NB4 (cell line): ENCODE measurements at regions not wholly inside any gene's neighbourhood (a gene's known extent, or its start where the extent isn't known, plus 50 kb on each side); places are given as distances from the start of the nearest gene placed in this dataset.

Experiments
- DNase-seq: peaks from one replicate; pipeline ENCODE4 v3.0.0; 2010; ENCODE audit warnings: low read depth
- H3K4me3 ChIP-seq: one replicate; pipeline ENCODE4 v1.5.1; 2011; ENCODE audit warnings: mild to moderate bottlenecking, low read depth, low read length, moderate library complexity
- MYC ChIP-seq: IDR thresholded peaks from 2 replicates; pipeline ENCODE4 v1.6.1; 2011; ENCODE audit warnings: low read depth, low read length
- POLR2A ChIP-seq: IDR thresholded peaks from 2 replicates; pipeline ENCODE4 v1.6.1; 2011; ENCODE audit warnings: mild to moderate bottlenecking; ENCODE audit not compliant: insufficient read length; ENCODE audit errors: extremely low read depth
- TF ChIP-seq, protein P1 (sequence below): IDR thresholded peaks from 2 replicates; pipeline ENCODE4 v1.6.1; 2011; ENCODE audit warnings: low read depth, low read length
- TF ChIP-seq, protein P2 (sequence below): IDR thresholded peaks from one replicate; pipeline ENCODE4 v1.5.1; 2012; ENCODE audit warnings: low read depth, low read length

DNA sequence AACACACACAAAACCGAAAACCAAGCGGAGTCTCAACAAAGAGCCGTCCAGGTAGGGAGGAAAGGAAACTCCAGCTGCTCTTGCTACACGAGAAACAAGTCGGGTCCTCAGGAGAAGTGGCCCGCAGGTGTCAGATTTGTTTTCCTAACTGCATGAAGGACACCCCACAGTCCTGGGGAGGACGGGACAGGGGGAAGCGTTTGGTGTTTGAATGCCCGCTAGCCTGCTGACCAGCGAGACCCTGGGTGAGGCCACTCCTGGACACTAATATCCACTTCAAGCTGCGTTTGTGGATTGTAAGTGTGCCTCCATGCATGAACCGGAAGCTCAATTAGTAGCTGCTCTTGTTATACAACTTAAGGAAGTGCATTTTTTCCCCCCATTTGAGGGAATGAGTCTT is 299.5 kb downstream of the MAF start:
- H3K4me3 ChIP-seq = no peak overlapping the region
- TF ChIP-seq, protein P1, sequence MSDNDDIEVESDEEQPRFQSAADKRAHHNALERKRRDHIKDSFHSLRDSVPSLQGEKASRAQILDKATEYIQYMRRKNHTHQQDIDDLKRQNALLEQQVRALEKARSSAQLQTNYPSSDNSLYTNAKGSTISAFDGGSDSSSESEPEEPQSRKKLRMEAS = no peak
- no peak for TF ChIP-seq POLR2A
- TF ChIP-seq MYC = no peak
- TF ChIP-seq, protein P2, sequence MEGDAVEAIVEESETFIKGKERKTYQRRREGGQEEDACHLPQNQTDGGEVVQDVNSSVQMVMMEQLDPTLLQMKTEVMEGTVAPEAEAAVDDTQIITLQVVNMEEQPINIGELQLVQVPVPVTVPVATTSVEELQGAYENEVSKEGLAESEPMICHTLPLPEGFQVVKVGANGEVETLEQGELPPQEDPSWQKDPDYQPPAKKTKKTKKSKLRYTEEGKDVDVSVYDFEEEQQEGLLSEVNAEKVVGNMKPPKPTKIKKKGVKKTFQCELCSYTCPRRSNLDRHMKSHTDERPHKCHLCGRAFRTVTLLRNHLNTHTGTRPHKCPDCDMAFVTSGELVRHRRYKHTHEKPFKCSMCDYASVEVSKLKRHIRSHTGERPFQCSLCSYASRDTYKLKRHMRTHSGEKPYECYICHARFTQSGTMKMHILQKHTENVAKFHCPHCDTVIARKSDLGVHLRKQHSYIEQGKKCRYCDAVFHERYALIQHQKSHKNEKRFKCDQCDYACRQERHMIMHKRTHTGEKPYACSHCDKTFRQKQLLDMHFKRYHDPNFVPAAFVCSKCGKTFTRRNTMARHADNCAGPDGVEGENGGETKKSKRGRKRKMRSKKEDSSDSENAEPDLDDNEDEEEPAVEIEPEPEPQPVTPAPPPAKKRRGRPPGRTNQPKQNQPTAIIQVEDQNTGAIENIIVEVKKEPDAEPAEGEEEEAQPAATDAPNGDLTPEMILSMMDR = no peak
- no peak for DNase-seq

DNA sequence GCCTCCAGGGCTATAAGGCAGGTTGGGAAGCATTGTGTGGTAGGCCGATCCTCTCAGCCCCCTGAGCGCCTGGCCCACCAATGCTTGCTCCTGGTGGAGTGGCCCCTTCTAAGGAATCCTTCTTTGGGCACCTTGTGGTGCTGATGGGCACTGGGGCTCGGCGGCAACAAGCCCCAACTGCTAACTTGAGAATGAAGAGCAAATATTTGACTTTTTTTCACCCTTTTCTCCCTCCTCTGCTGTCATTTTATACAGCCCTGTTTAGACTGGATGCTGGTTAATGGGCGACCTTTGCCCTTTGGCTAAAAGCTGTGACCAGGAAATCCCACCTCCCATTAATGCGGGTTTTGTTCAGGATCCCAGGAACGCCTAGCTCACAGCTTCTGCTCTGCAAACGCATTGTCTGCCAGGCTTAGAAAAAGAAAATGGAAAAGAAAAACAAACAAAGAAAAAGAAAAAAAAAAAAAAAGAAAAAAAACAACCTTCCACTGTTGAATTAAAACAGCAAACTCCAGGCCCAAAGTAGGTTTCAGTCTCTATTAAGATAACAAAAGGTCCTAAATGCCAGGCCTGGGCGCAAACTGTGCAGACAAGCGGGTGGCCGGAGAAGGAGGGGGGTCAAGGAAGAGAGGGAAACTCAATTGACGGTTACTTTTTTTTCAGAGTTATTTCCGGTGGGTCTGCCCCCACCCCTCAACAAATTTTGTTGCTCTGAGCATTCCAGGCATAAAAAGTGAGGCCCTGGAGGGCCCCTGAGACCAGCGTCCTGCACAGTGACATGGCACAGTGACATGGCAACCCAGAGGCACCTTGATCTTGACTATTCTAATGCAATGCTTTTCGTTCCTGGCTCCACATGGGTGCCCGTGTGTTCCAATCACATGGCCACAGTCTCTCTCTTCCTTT is 301.4 kb downstream of the MAF start:
- no peak overlapping the region for H3K4me3 ChIP-seq
- no peak for DNase-seq
- TF ChIP-seq MYC (no peak), POLR2A (no peak)
- TF ChIP-seq, protein P1 = no peak
- TF ChIP-seq, protein P2 = no peak

DNA sequence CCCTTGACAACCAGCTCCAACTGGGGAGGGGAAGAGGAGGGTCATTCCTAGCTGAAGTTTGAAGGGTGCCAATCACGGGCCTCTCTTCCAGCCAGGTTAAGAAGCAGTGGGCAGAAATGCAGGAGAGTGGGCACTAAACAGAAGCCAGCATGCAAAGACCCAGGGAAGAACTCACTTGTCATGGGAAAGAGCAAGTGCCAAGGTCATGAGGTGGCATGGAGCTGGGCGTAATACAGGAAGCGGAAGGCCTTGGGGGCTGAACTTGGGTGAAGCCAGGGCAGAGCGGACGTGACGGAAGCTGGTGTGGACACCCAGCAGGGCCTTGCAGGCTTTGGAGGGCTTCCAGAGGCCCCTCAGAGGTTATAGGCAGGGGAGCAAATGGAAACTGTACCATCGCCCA is 302.1 kb downstream of the MAF start:
- no peak overlapping the region for H3K4me3 ChIP-seq
- TF ChIP-seq MYC (no peak), POLR2A (no peak)
- TF ChIP-seq, protein P1 = no peak
- TF ChIP-seq, protein P2 = no peak
- DNase-seq = no peak

DNA sequence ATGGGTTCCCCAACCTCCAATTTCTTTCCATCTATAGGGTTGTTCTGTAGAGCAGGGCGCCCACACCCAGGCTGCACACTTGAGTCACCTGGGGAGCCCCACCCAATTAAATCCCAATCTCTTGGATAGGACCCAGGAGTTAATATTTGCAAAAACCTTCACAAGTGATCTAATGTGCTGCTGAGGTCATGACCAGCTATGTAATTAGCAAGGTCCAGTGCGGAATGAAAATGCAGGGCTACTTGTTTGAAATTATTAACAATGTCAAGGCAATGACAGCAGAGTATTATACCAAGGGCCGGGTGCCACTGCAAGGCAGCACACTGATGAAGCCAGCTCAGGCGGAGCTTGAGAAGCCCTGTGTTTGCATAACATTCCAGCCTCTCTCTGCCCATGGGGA is 302.7 kb downstream of the MAF start:
- no peak for DNase-seq
- no peak overlapping the region for H3K4me3 ChIP-seq
- TF ChIP-seq MYC (no peak), POLR2A (no peak)
- TF ChIP-seq, protein P1 = no peak

DNA sequence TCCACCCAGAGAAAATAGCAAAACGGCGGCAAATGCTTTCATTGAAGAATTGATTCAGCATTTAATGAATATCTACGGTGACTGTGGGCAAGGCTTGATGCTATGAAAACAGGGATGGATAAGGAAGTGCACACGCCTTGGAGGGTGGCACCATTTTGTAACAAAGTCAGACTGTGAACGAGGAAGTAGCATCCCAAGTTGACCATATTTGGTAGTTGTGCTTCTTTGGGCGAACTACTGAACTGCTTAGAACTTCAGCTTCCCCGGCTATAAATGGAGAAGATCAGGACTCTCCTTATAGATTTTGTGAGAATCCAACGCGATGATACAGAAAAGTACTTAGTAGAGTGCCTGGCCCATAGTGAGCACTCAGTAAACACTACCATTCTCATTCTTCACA is 303.2 kb downstream of the MAF start:
- DNase-seq = no peak
- TF ChIP-seq, protein P2 = no peak
- TF ChIP-seq MYC = no peak
- TF ChIP-seq POLR2A = no peak
- TF ChIP-seq, protein P1 = no peak
- no peak overlapping the region for H3K4me3 ChIP-seq

DNA sequence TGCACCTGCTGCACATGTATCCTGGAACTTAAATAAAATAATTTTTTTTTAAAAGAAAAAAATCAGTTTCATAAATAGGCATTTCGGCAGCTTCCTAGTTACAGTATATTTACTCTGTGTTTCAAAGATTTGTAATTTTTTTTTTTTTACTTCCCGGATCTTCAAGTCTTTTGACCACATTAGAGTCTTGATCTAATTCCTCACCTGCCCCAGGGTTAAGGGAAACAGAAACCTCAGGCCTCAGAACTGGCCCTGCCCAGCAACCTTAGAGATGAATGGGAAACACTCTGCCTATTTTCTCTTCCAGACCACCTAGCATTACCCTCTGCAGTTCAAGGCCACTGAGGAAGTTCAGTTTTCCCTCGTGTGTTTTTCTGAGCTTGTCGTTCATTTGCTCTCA is 304.0 kb downstream of the MAF start:
- DNase-seq = no peak
- TF ChIP-seq, protein P2 = no peak
- TF ChIP-seq, protein P1 = no peak
- TF ChIP-seq POLR2A (no peak), MYC (no peak)
- no peak overlapping the region for H3K4me3 ChIP-seq
